Pancreas (tissue), 10 donors: ENCODE measurements at regions not wholly inside any gene's neighbourhood (a gene's known extent, or its start where the extent isn't known, plus 50 kb on each side); places are given as distances from the start of the nearest gene placed in this dataset.
"Not testable (repeated sequence)": the region's sequence is repeated elsewhere in the genome, so short reads cannot be mapped to it uniquely, and the experiment has no call there.

Experiments used
- ATAC-seq, 4 donors: fragments of 200-7000 bp; cut with Tn5 transposase; one replicate each; pipeline versions ENCODE4 v1.8.0 to v1.9.1; 2020; ENCODE audit warnings: mild to moderate bottlenecking in 4 of 4, moderate library complexity in 4 of 4
- DNase-seq, 6 donors: peaks; one replicate each; pipeline ENCODE4 v3.0.0-alpha.2; 2020
- FAIRE-seq: peaks from 2 replicates; lab custom pipeline; 2012; peaks lifted over from hg19 to GRCh38; lab: Jason Lieb, UNC
- H3K27ac ChIP-seq, 4 donors: fragments of 200-600 bp; sonication (generic); 1 replicate in 3 of 4; 2 replicates in 1 of 4; pipeline versions ENCODE4 v1.5.0 to v1.8.0; 2020
- H3K27me3 ChIP-seq, 4 donors: fragments of 200-600 bp; one replicate each; pipeline ENCODE4 v1.8.0; 2021
- H3K36me3 ChIP-seq, 3 donors: fragments of 200-600 bp; sonication (generic) in 1 of 3; one replicate each; pipeline versions ENCODE4 v1.5.0 to v1.8.0; 2020 to 2021
- H3K4me1 ChIP-seq, 3 donors: fragments of 200-600 bp; one replicate each; pipeline ENCODE4 v1.8.0; 2021
- H3K4me3 ChIP-seq, 4 donors: fragments of 200-600 bp; sonication (generic) in 2 of 4; one replicate each; pipeline versions ENCODE4 v1.5.0 to v1.8.0; 2020 to 2021
- H3K9me3 ChIP-seq, 4 donors: fragments of 200-600 bp; one replicate each; pipeline ENCODE4 v1.8.0; 2021
- WGBS, 2 donors: extraction: QIAGEN DNeasy Blood & Tissue Kit; methylation state at CpG; one replicate each; pipeline ENCODE4 v1.1.7; 2013; 5-methylcytosine and 5-hydroxymethylcytosine counted together
- intact Hi-C, 3 donors: fragments of 100-400 bp; cut with DNase I; formaldehyde crosslinking; loops; one replicate each; pipeline versions ENCODE4 v1.11.1 to v1.14.2; 2022
- TF ChIP-seq, protein P1 (sequence below), 4 donors: fragments of 200-600 bp; sonication (generic) in 3 of 4; IDR thresholded peaks; one replicate each; pipeline versions ENCODE4 v1.5.0 to v1.8.0; 2021; ENCODE audit warnings: antibody characterized with exemption in 4 of 4
- donor health status: healthy with polysubstance abuse.
- donor health status: DM: no; HTN: no; CAD: no; lungs with moderate emphysema.
- donor health status: DM: no; HTN: no; CAD: no.
- donor health status: control.
- donor health status: control.
- donor health status: Bipolar disorder and iron deficiency.
- donor health status: DM: yes; HTN: yes; CAD: no.
- donor health status: DM: no; HTN: no; CAD: no.
- donor health status: DM: no; HTN: no; CAD: no.
- donor health status: DM: yes; HTN: yes; CAD: no.

DNA sequence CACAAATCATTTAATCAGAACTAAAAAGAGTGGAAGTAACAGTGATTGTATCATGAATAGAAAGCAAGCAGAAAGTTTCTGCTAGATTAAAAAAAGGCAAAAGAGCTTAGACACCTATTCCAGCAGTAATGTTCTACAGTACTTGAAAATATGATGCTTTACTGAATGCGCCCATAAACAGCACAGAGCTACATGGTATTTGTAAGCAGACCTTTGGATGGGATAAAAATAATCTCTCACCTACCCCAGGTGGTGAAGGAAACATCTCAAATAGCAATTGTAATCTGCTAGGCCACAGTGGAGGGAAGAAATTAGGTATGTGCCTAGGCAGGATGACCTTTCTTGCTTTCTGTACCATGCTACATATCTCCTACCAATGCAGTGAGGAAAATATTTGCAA is 280.9 kb upstream of the PRKX start:
- ATAC-seq (no peak), FAIRE-seq (no peak), DNase-seq (no peak)
- WGBS, 2 donors: 93 to 96% methylated on average over 1 of the region's 1 CpG
- intact Hi-C loops: no loop called here
- no peak overlapping the region for H3K27ac ChIP-seq
- no peaks in the 10 kb centered on the region for H3K27me3 ChIP-seq
- TF ChIP-seq, protein P1, sequence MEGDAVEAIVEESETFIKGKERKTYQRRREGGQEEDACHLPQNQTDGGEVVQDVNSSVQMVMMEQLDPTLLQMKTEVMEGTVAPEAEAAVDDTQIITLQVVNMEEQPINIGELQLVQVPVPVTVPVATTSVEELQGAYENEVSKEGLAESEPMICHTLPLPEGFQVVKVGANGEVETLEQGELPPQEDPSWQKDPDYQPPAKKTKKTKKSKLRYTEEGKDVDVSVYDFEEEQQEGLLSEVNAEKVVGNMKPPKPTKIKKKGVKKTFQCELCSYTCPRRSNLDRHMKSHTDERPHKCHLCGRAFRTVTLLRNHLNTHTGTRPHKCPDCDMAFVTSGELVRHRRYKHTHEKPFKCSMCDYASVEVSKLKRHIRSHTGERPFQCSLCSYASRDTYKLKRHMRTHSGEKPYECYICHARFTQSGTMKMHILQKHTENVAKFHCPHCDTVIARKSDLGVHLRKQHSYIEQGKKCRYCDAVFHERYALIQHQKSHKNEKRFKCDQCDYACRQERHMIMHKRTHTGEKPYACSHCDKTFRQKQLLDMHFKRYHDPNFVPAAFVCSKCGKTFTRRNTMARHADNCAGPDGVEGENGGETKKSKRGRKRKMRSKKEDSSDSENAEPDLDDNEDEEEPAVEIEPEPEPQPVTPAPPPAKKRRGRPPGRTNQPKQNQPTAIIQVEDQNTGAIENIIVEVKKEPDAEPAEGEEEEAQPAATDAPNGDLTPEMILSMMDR (IDR thresholded peaks at IDR 0.05): no peak
- H3K9me3 ChIP-seq: no peaks in the 10 kb centered on the region
- H3K36me3 ChIP-seq: no peaks in the 10 kb centered on the region
- no peaks in the 10 kb centered on the region for H3K4me1 ChIP-seq
- H3K4me3 ChIP-seq: no peak overlapping the region

DNA sequence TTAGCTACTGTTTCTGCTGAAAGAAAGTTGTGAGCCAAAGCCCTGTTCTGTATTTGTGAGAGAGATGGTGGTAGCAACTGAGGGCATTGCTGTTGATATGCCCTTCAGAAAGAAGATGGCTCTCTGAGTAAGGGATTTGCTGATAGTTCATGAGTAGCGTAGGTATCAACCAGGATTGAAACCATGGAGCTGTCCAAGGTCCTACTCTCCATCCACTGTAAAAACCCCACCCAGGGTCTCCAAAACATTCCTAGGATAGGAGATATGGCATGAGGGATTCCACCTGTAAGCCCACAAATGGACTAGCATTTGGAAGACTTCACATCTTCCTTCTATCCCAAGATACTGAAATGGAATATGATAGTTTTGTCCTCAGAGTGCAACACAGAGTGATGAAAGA is 277.1 kb upstream of the PRKX start:
- Histone ChIP-seq H3K27me3 (peaks cover 0 to 1% (median 0%) of the 10 kb centered on the region in 4 donors), H3K36me3 (no peaks in the 10 kb centered on the region), H3K4me3 (no peak overlapping the region), H3K9me3 (no peaks in the 10 kb centered on the region), H3K27ac (no peak overlapping the region), H3K4me1 (no peaks in the 10 kb centered on the region)
- 7 to 54% methylated on average over 1 of the region's 1 CpG for WGBS, 2 donors
- no peak for FAIRE-seq
- intact Hi-C loops: no loop called here
- TF ChIP-seq, protein P1 (IDR thresholded peaks at IDR 0.05): no peak
- DNase-seq: no peak
- ATAC-seq: no peak

DNA sequence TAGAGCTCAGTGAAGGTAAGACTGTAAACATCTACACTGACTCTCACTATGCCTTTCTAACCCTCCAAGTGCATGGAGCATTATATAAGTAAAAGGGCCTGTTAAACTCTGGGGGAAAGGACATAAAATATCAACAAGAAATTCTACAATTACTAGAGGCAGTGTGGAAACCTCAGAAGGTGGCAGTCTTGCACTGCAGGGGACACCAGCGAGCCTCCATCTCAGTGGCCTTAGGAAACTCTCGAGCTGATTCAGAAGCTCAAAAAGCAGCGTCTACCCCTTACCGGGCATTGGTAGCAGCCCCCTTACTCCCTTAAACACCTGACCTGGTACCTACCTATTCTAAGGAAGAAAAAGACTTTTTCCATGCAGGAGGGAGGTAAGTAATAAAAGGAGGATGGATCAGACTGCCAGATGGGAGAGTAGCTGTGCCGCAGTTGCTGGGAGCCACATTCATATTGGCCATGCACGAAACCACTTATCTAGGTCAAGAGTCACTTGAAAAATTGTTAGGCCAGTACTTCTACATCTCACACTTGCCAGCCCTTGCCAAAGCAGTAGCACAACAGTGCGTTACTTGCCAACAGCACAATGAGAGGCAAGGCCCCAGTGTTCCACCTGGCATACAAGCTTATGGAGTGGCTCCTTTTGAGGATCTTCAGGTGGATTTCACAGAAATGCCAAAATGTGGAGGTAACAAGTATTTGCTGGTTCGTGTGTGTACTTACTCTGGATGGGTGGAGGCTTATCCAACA is 258.8 kb upstream of the PRKX start:
- H3K4me3 ChIP-seq, H3K4me1 ChIP-seq, H3K9me3 ChIP-seq, DNase-seq, H3K27me3 ChIP-seq, H3K27ac ChIP-seq, FAIRE-seq, intact Hi-C loops, H3K36me3 ChIP-seq, ATAC-seq: not testable (repeated sequence)
- WGBS, 2 donors: 61 to 75% methylated on average over 8 of the region's 8 CpGs

DNA sequence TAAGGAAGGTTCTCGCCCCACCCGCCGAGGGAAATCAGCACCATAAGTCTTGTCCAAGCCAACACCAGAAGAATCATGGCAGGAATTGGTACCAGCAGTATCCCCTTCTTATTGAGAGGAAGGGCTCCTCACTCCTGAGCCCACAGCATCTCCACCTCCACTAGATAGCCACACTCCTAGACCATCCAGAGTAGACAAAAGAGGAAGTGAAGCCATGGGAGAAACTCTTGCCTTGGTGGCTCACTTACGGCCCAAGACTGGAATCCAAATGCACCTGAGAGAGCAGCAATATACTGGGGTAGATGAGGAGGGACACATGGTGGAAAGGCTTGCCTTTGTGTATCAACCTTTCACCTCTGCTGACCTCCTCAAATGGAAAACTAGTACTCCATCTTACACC is 255.3 kb upstream of the PRKX start:
- 86 to 90% methylated on average over 4 of the region's 4 CpGs for WGBS, 2 donors
- peaks cover 0 to 3% (median 0%) of the 10 kb centered on the region in 4 donors for H3K27me3 ChIP-seq
- no peaks in the 10 kb centered on the region for H3K4me1 ChIP-seq
- DNase-seq (no peak), FAIRE-seq (no peak), ATAC-seq (no peak)
- no peak overlapping the region for H3K4me3 ChIP-seq
- no peaks in the 10 kb centered on the region for H3K36me3 ChIP-seq
- TF ChIP-seq, protein P1 (IDR thresholded peaks at IDR 0.05): no peak
- intact Hi-C loops: no loop called here
- H3K27ac ChIP-seq: no peak overlapping the region
- H3K9me3 ChIP-seq: no peaks in the 10 kb centered on the region

DNA sequence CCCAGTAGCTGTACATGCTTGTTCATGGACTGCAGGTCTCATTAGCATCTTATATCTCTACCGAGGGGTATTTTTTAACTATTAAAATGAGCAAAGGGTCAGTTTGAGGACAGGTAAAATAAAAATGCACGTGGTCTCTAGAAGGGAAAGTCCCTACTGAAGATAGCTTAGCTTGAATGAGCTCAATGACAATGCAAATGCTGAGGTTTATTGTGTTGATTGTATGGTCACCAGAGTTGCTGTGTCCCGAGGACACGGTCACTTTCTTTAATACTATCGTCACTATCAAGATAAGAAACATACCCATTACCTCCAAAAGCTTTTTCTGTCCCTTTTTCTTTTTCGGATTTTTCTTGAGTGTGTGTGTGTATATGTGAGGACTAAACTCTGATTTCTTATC is 250.5 kb upstream of the PRKX start:
- DNase-seq (no peak), ATAC-seq (no peak), FAIRE-seq (no peak)
- H3K4me1 ChIP-seq: no peaks in the 10 kb centered on the region
- WGBS, 2 donors: 18 to 28% methylated on average over 6 of the region's 6 CpGs
- peaks cover 0 to 3% (median 0%) of the 10 kb centered on the region in 4 donors for H3K27me3 ChIP-seq
- H3K4me3 ChIP-seq: no peak overlapping the region
- intact Hi-C loops: no loop called here
- H3K27ac ChIP-seq: no peak overlapping the region
- TF ChIP-seq, protein P1 (IDR thresholded peaks at IDR 0.05): no peak
- no peaks in the 10 kb centered on the region for H3K36me3 ChIP-seq
- H3K9me3 ChIP-seq: no peaks in the 10 kb centered on the region
